OCI-LY3 (cell line): ENCODE measurements at regions not wholly inside any gene's neighbourhood (a gene's known extent, or its start where the extent isn't known, plus 50 kb on each side); places are given as distances from the start of the nearest gene placed in this dataset.

Source experiments
- EZH2phosphoT487 ChIP-seq: fragments of 200-600 bp; shearing (Covaris generic); IDR thresholded peaks from 2 replicates; pipeline ENCODE4 v1.6.1; 2018; ENCODE audit warnings: antibody characterized with exemption, mixed run types, low read depth
- TF ChIP-seq, protein P1 (sequence below): fragments of 200-600, 300-600 bp; sonication (generic); IDR thresholded peaks from 2 replicates; pipeline ENCODE4 v1.5.1; 2014; ENCODE audit warnings: antibody characterized with exemption, low read length, low read depth

DNA sequence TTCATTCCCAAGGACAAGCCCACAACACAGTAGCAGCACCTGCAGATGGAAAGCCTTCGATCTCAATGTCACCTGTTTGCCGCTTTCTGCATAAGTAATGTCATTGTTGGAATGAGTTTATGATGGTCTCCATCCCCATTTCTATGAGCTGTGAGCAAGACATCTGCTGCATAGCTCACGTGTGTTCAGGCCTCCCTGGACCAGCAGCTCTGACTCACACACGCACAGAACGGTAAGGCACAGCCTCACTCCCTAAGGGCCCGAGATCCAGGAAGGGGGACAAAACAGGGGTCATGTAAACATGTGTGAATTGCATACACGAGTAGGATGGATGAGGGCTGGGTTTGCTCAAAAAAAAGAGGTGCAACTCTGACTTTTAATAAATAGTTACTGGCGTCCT, 223.1 kb downstream of the SOX9 start:
- TF ChIP-seq, protein P1, sequence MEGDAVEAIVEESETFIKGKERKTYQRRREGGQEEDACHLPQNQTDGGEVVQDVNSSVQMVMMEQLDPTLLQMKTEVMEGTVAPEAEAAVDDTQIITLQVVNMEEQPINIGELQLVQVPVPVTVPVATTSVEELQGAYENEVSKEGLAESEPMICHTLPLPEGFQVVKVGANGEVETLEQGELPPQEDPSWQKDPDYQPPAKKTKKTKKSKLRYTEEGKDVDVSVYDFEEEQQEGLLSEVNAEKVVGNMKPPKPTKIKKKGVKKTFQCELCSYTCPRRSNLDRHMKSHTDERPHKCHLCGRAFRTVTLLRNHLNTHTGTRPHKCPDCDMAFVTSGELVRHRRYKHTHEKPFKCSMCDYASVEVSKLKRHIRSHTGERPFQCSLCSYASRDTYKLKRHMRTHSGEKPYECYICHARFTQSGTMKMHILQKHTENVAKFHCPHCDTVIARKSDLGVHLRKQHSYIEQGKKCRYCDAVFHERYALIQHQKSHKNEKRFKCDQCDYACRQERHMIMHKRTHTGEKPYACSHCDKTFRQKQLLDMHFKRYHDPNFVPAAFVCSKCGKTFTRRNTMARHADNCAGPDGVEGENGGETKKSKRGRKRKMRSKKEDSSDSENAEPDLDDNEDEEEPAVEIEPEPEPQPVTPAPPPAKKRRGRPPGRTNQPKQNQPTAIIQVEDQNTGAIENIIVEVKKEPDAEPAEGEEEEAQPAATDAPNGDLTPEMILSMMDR = no peak
- no peak for TF ChIP-seq EZH2phosphoT487
